A549 (cell line): ENCODE measurements at regions not wholly inside any gene's neighbourhood (a gene's known extent, or its start where the extent isn't known, plus 50 kb on each side); places are given as distances from the start of the nearest gene placed in this dataset.

Source experiments
- CEBPB ChIP-seq, 2 experiments: fragments of >200 bp in 1 of 2; sonication (Bioruptor Twin) in 1 of 2; formaldehyde crosslinking in 1 of 2; IDR thresholded peaks; 2 replicates each; pipeline ENCODE4 v1.6.1; 2012 to 2016
- CTCF ChIP-seq: fragments of >200 bp; sonication (Bioruptor Twin); formaldehyde crosslinking; IDR thresholded peaks from 3 replicates; pipeline ENCODE4 v1.5.1; 2016
- EP300 ChIP-seq, 2 experiments: fragments of >200 bp; sonication (Bioruptor Twin); formaldehyde crosslinking; IDR thresholded peaks; 2 replicates in 1 of 2; 3 replicates in 1 of 2; pipeline ENCODE4 v1.6.1; 2016 to 2017
- HOXA7 ChIP-seq: fragments of 250-450 bp; sonication (Bioruptor Pico); IDR thresholded peaks from 2 replicates; pipeline ENCODE4 v1.5.0; 2020; ENCODE audit warnings: mild to moderate bottlenecking, moderate library complexity
- MAX ChIP-seq: IDR thresholded peaks from 2 replicates; pipeline ENCODE4 v1.6.1; 2012
- NPAS2 ChIP-seq: fragments of 250-450 bp; sonication (Bioruptor Pico); IDR thresholded peaks from 2 replicates; pipeline ENCODE4 v1.8.0; 2022; ENCODE audit warnings: mild to moderate bottlenecking, moderate library complexity, borderline replicate concordance
- POLR2A ChIP-seq: IDR thresholded peaks from 2 replicates; pipeline ENCODE4 v1.6.1; 2012; ENCODE audit warnings: mild to moderate bottlenecking, low read length
- POLR2AphosphoS2 ChIP-seq: conservative IDR thresholded peaks from 2 replicates; pipeline ENCODE4 v1.6.1; 2012; ENCODE audit warnings: low read length, improper control_type of control experiment, inconsistent platforms
- RCOR1 ChIP-seq: fragments of 150-350 bp; IDR thresholded peaks from 2 replicates; pipeline ENCODE4 v1.6.1; 2014; ENCODE audit warnings: antibody characterized with exemption, low read length, low read depth
- RFX5 ChIP-seq: fragments of 450-650 bp; IDR thresholded peaks from 2 replicates; pipeline ENCODE4 v1.7.1; 2014; ENCODE audit warnings: antibody characterized with exemption, mild to moderate bottlenecking, moderate library complexity
- RNF2 ChIP-seq: fragments of 200-600 bp; sonication (generic); IDR thresholded peaks from 2 replicates; pipeline ENCODE4 v1.6.1; 2016; ENCODE audit warnings: low read depth, mild to moderate bottlenecking, antibody characterized with exemption, moderate library complexity, borderline replicate concordance
- ZNF302 ChIP-seq: fragments of 250-450 bp; sonication (Bioruptor Pico); IDR thresholded peaks from 2 replicates; pipeline ENCODE4 v1.9.0; 2021; ENCODE audit warnings: inconsistent platforms, mild to moderate bottlenecking, moderate library complexity

- TF ChIP-seq POLR2AphosphoS2: no peak
- no peak for TF ChIP-seq CTCF
- no peak for TF ChIP-seq POLR2A
- TF ChIP-seq HOXA7: no peak
- TF ChIP-seq ZNF302 (CRISPR knock-in tag): no peak
- no peak for TF ChIP-seq CEBPB (IDR thresholded peaks at IDR 0.05)
- TF ChIP-seq MAX: no peak
- no peak for TF ChIP-seq RFX5
- no peak for TF ChIP-seq RCOR1
- TF ChIP-seq RNF2: no peak
- no peak for TF ChIP-seq EP300 (IDR thresholded peaks at IDR 0.05)
- TF ChIP-seq NPAS2 (CRISPR knock-in tag): no peak
Measured at GRCh38 chr4:59039046-59039445, 1928.9 kb upstream of the IGFBP7 start.
